Heart left ventricle (tissue), 13 donors: ENCODE measurements at regions not wholly inside any gene's neighbourhood (a gene's known extent, or its start where the extent isn't known, plus 50 kb on each side); places are given as distances from the start of the nearest gene placed in this dataset.

Experiments
- CTCF ChIP-seq, 12 donors: fragments of 200-600 bp; sonication (generic) in 4 of 12; IDR thresholded peaks; one replicate each; pipeline versions ENCODE4 v1.5.0 to v1.8.0; 2018 to 2022; ENCODE audit warnings: antibody characterized with exemption in 12 of 12, mild to moderate bottlenecking in 5 of 12
- POLR2A ChIP-seq, 2 donors: fragments of 450-650 bp; IDR thresholded peaks; one replicate each; pipeline ENCODE4 v1.6.1; 2017; ENCODE audit warnings: antibody characterized with exemption in 2 of 2, mild to moderate bottlenecking in 2 of 2, moderate library complexity in 2 of 2
- donor health status: ischemic (EF 13 %, LVEDD 7.1; RV severe dilation, severe dysfunction).
- donor health status: DM: no; HTN: yes; CAD: no.
- donor health status: DM: no; HTN: no; CAD: no.
- donor health status: ischemic (EF 25% LVEDD 6.9; RV normal size, moderate dysfunction).
- donor health status: ischemic (EF 25% LVEDD 5.7; RV mildly dilated, moderate dysfunction).
- donor health status: ischemic (EF 35%, LVEDD 5.7; RV mildly dilated, moderate dysfunction).
- donor health status: nonischemic (EF 11% LVEDD 7.7; RV severe dilation, severe dysfunction).
- donor health status: DM: yes; HTN: yes; CAD: no.
- donor health status: PGD.
- donor health status: ischemic (EF 29% LVEDD 5.4; RV normal size, mild dysfunction).
- donor health status: nonischemic (EF 23%, LVEDD 6.1; RV moderate dilation, normal function).

- TF ChIP-seq CTCF (IDR thresholded peaks at IDR 0.05) (no peak), POLR2A (IDR thresholded peaks at IDR 0.05) (no peak)
Measured at GRCh38 chr16:79269211-79269863, 331.2 kb downstream of the MAF start.
